ENCODE measurements at regions not wholly inside any gene's neighbourhood (a gene's known extent, or its start where the extent isn't known, plus 50 kb on each side); places are given as distances from the start of the nearest gene placed in this dataset.

DNA sequence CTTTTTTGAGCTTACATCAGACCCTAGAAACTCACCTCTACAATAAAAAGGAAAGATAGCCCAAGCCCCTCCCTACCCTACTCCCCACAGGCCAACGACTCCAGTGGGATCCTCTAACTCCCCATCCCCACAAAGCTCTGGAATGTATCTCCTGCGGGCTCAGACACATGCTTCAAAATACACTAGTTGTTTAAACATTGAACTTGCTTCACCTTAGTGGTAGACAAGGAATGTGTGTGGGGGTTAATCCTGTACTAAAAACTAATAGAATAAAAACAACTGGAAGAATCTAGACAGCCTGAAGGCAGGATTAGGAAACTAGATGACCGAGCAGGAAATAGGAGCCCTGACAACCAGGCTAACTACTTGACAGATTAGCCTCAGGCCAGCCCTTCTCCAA lies 211.5 kb downstream of the SUCLG1 start:
- Histone ChIP-seq H3K4me3 (ENCODE audit: low read depth, low read length, poor library complexity, severe bottlenecking) (no peak overlapping the region), H3K27me3 (replicated peaks; ENCODE audit: insufficient read depth, low read depth, low read length, poor library complexity) (peaks cover 27% of the 10 kb centered on the region), H3K27ac (ENCODE audit: low read depth, low read length, poor library complexity, severe bottlenecking) (no peak overlapping the region), H3K4me1 (ENCODE audit: insufficient read depth, low read length, poor library complexity, severe bottlenecking) (no peaks in the 10 kb centered on the region), H3K9me3 (ENCODE audit: low read depth, low read length, poor library complexity, severe bottlenecking) (no peaks in the 10 kb centered on the region), H3K36me3 (ENCODE audit: insufficient read depth, low read length, poor library complexity, severe bottlenecking) (no peaks in the 10 kb centered on the region)
- DNase-seq (ENCODE audit: low spot score), result no peak
- TF ChIP-seq, protein P1, sequence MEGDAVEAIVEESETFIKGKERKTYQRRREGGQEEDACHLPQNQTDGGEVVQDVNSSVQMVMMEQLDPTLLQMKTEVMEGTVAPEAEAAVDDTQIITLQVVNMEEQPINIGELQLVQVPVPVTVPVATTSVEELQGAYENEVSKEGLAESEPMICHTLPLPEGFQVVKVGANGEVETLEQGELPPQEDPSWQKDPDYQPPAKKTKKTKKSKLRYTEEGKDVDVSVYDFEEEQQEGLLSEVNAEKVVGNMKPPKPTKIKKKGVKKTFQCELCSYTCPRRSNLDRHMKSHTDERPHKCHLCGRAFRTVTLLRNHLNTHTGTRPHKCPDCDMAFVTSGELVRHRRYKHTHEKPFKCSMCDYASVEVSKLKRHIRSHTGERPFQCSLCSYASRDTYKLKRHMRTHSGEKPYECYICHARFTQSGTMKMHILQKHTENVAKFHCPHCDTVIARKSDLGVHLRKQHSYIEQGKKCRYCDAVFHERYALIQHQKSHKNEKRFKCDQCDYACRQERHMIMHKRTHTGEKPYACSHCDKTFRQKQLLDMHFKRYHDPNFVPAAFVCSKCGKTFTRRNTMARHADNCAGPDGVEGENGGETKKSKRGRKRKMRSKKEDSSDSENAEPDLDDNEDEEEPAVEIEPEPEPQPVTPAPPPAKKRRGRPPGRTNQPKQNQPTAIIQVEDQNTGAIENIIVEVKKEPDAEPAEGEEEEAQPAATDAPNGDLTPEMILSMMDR (conservative IDR thresholded peaks at IDR 0.05; ENCODE audit: low read depth, low read length), result no peak
- no peak for TF ChIP-seq EZH2 (IDR thresholded peaks at IDR 0.05; ENCODE audit: borderline replicate concordance, low read depth, low read length, poor library complexity, severe bottlenecking)
- intact Hi-C loops (cut with micrococcal nuclease; ENCODE audit: unreplicated experiment), result no loop called here
- ChIA-PET CTCF (no interaction called here), POLR2A (ENCODE audit: low non-redundant PET) (no interaction called here)
- BruUV-seq (replicated peaks), result no TSS peak

DNA sequence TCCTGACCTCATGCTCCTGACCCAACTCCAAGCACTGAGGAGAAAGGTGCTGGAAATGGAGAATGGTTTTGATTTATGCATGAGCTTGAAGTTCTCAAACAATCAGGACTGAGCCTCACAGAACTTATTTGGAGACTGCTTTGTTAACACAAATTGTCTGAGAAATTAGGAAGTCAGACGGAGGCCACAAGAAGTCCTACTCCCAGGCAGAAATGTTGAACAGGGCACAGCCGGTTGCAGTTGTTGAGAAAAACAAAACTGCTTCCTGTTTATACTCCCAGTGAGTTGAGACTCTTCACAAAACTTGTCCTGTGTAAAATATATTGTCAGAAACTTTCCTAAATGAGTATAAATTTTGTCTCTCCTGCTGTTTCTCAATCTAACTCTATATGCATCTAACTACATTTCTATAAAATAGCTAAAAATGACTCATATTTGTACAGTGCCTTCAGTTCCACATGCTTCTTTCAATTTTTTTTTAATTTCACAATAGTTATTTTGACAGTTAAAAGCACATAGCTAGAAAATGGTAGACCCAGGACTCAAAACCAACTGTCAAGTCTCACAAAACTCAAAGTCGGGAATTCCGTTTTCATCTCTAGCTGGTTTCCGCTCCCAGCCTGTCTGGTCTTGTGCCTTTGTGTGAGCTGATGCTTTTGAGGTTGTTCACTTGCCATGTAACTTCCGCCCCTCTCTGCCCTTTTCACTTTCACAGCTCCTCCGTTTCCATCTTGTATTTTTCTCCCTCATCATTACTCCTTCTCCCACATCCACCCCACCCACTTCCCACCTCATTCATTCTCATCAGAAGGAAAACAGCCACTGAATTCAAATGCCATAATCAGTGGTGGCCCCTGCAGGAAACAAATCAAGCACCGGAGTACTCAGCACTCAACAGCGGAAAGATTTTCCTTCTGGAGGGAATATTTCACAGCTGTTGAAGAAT lies 215.0 kb downstream of the SUCLG1 start:
- Histone ChIP-seq H3K4me3 (ENCODE audit: low read depth, low read length, poor library complexity, severe bottlenecking) (no peak overlapping the region), H3K36me3 (ENCODE audit: insufficient read depth, low read length, poor library complexity, severe bottlenecking) (no peaks in the 10 kb centered on the region), H3K4me1 (ENCODE audit: insufficient read depth, low read length, poor library complexity, severe bottlenecking) (no peaks in the 10 kb centered on the region), H3K27me3 (replicated peaks; ENCODE audit: insufficient read depth, low read depth, low read length, poor library complexity) (peaks cover 27% of the 10 kb centered on the region), H3K9me3 (ENCODE audit: low read depth, low read length, poor library complexity, severe bottlenecking) (no peaks in the 10 kb centered on the region), H3K27ac (ENCODE audit: low read depth, low read length, poor library complexity, severe bottlenecking) (no peak overlapping the region)
- ChIA-PET POLR2A (ENCODE audit: low non-redundant PET) (no interaction called here), CTCF (no interaction called here)
- DNase-seq (ENCODE audit: low spot score), result no peak
- no TSS peak for BruUV-seq (replicated peaks)
- TF ChIP-seq, protein P1 (conservative IDR thresholded peaks at IDR 0.05; ENCODE audit: low read depth, low read length), result no peak
- TF ChIP-seq EZH2 (IDR thresholded peaks at IDR 0.05; ENCODE audit: borderline replicate concordance, low read depth, low read length, poor library complexity, severe bottlenecking), result no peak
- intact Hi-C loops (cut with micrococcal nuclease; ENCODE audit: unreplicated experiment), result no loop called here

DNA sequence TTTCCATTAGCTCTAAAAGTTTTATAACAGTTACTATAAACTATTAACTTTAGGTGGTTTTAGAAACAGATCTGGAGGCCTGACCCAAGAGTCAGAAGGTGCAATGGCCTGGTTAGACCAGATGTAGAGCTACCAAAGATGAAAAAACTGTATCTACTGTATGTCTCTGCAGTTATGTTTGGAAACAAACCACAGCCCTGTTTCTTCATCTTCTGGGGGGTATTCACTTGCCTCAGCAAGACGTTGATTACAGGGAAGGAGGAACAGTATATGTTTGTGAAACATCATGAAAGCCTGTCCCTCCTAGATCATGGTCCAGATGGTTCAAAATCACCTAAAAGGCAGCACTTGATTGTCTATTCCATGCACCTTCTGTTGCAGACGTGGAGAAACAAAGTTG lies 220.2 kb downstream of the SUCLG1 start:
- H3K4me3 ChIP-seq (ENCODE audit: low read depth, low read length, poor library complexity, severe bottlenecking), result no peak overlapping the region
- no TSS peak for BruUV-seq (replicated peaks)
- H3K27me3 ChIP-seq (replicated peaks; ENCODE audit: insufficient read depth, low read depth, low read length, poor library complexity), result peaks cover 15% of the 10 kb centered on the region
- no peak for TF ChIP-seq EZH2 (IDR thresholded peaks at IDR 0.05; ENCODE audit: borderline replicate concordance, low read depth, low read length, poor library complexity, severe bottlenecking)
- TF ChIP-seq, protein P1 (conservative IDR thresholded peaks at IDR 0.05; ENCODE audit: low read depth, low read length), result no peak
- intact Hi-C loops (cut with micrococcal nuclease; ENCODE audit: unreplicated experiment), result no loop called here
- H3K4me1 ChIP-seq (ENCODE audit: insufficient read depth, low read length, poor library complexity, severe bottlenecking), result no peaks in the 10 kb centered on the region
- H3K27ac ChIP-seq (ENCODE audit: low read depth, low read length, poor library complexity, severe bottlenecking), result no peak overlapping the region
- DNase-seq (ENCODE audit: low spot score), result no peak
- no peaks in the 10 kb centered on the region for H3K9me3 ChIP-seq (ENCODE audit: low read depth, low read length, poor library complexity, severe bottlenecking)
- no peaks in the 10 kb centered on the region for H3K36me3 ChIP-seq (ENCODE audit: insufficient read depth, low read length, poor library complexity, severe bottlenecking)
- ChIA-PET POLR2A (ENCODE audit: low non-redundant PET) (no interaction called here), CTCF (no interaction called here)

All from A673 (cell line).